Activated CD4-positive, alpha-beta T cell treated with anti-CD3 and anti-CD28 coated beads, Interleukin-10, Interleukin-2, amounts not matched to agents 100 ng/mL and 50 ng/mL, durations not matched to agents 16 hours and 8 hours (primary cell): ENCODE measurements at regions not wholly inside any gene's neighbourhood (a gene's known extent, or its start where the extent isn't known, plus 50 kb on each side); places are given as distances from the start of the nearest gene placed in this dataset.
"Not testable (repeated sequence)": the region's sequence is repeated elsewhere in the genome, so short reads cannot be mapped to it uniquely, and the experiment has no call there.

Experiments used
- DNase-seq: peaks from one replicate; pipeline ENCODE4 v3.0.0-alpha.2; 2020

- DNase-seq = peak; percentile 63
Measured at GRCh38 chr2:84212611-84213314, 246.3 kb downstream of the SUCLG1 start.

GRCh38 chr2:84209941-84210340 lies 249.1 kb downstream of the SUCLG1 start:
- no peak for DNase-seq

- no peak for DNase-seq
Measured at GRCh38 chr2:84204995-84205394, 254.1 kb downstream of the SUCLG1 start.

GRCh38 chr2:84202166-84202565 lies 256.9 kb downstream of the SUCLG1 start:
- no peak for DNase-seq

- no peak for DNase-seq
Measured at GRCh38 chr2:84201158-84201557, 257.9 kb downstream of the SUCLG1 start.

- DNase-seq = no peak
Measured at GRCh38 chr2:84197901-84198300, 261.2 kb downstream of the SUCLG1 start.

DNA sequence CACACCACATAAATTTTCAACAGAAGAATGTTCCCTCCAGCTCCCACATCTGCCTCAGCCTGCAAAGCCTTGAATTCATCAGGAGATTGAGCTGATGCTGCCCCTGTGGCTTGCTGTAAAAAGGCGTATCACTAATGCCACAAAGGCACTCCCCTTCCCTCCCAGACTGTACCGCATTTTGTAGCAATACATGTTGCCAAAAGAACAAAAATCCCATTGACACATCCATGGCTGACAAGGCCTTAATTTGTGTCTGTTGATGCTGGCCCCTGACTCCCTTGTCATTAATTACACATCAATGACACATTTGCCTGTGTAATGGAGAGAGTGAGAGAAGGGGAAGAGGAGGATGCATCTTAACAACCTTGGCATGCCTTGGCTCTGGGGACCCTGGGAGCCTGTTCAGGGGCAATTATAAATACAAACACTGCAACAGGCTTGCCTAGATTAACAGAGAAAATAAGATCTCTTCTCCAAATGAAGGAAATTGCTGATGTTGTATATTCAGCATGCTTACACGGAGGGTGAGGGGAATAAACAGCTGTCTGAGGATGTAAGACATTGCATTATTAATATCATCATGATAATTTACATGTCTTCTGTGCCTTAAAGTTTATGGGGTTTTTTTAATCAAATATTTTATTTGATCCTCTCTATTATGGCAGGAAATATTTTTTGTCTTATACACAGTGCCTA lies 264.0 kb downstream of the SUCLG1 start:
- no peak for DNase-seq

GRCh38 chr2:84194181-84194580 lies 264.9 kb downstream of the SUCLG1 start:
- no peak for DNase-seq

DNA sequence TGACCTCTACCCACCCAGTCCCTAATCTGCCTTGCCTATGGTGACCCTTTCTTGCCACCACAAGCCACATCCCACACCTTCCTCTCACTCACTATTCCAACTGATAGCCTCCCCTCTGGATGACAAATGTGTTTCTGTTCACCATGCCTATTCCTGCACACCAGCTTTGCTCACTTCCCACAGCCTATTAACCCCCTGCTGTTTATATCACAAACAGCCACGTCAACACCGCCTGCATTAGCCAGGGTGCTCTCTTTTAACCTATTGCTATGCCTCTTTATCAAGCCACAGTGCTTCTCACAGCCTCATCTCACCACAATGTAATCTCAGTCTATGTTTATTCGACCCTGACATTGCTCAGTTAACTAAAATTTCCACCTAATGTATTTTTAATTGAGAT lies 271.8 kb downstream of the SUCLG1 start:
- no peak for DNase-seq

DNA sequence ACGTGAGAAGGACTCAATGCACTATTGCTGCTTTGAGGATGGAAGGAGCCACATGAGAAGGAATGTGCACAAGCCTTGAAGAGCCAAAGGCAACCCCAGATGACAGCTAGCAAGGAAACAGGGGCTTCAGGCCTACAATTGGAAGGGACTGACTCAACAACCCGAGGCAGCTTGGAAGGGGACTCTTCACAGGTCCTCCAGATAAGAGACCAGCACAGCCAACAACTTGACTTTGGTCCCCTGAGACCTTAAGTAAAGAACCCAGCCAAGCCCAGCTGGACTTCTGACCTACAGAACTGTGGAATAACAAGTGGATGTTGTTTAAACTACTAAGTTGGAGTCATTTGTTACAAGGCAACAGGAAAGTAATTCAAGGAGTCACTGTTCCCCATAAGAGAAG lies 277.2 kb downstream of the SUCLG1 start:
- DNase-seq = no peak

DNA sequence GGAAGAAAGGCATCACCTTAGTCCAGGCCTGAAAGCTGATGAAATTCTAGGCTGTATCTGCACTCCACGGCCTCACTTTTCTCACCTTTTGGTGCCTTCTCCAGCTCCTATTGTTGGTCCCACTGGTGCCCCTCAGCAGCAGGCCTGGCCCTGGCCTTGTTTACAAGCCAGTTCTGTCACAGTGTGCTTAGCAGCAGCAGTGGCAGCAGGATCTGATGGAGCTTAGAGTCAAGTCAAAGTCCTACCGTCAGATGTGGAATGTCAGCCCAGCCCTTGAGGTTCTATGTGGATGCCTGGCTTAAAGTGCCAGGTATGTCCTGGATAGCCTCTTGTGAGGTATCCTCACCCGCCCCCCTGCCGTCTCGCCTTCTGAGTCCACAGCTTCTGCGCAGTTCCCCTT lies 281.3 kb downstream of the SUCLG1 start:
- no peak for DNase-seq

DNA sequence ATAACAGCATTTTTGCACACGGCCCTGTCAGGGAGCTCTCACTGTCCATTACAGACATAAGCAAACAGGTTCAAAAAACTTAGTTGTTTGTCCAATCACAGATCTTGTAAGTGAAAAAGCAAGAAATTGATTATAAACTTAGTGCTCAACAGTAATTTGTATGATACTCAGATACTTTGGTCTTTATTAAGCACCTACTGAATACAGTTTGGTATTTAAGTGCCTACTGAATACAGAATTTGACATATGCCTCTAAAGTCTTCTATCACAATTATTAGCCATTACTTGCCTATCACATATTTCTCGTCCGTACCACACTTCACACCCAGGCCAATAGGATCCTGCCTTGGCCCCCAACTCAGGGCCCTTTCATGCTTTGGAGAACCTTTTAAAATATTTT lies 283.1 kb downstream of the SUCLG1 start:
- DNase-seq = no peak

DNA sequence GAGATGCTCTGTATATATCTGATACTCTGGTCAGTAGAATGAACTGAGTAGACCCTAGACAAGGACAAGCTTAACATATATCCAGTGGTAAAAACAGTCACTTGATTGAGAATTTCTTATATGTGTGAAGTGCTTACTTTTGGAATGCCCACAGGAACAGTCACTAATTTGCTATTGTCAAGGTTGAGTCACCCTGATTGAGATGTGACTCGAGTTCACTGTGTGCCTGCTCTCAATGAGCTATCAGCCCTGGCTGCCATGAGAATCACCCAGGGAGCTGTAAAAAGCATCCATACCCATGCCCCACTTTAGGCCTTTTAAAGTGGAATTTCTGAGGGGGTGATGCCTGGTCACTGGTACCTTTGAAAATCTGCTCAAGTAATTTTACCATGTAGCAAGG lies 283.7 kb downstream of the SUCLG1 start:
- no peak for DNase-seq

DNA sequence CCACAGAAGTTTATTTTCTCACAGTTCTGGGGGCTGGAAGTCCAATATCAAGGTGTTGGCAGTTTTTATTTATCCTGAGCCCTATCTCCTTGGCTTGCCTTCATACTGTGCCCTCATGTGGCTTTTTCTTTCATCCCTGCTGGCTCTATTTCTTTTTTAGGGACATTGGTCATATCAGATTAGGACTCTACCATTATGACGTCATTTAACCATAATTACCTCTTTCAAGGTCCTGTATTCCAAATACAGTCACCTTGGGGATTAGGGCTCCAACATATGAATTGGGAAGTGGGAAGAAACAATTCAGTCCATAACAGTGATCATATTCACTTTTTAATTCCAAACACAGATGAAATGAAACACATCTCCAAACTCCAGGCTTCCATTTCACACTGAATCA lies 286.0 kb downstream of the SUCLG1 start:
- DNase-seq = no peak

DNA sequence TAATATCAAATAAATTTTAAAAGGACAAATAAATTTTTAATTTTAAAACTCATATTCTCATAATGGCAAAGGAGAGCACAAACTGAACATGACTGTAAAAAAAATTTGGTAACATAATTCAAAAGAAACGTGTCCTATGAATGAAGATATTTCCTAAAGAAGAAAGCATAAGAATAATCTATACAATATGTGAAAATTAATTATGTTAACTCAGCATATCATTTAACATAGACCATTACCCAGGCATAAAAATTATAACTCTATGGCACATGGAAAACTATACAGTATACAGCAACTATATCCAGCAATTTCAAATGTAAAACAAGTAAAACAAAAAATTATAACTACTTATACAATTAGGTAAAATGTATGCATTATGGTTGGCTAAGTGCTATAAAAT lies 288.1 kb downstream of the SUCLG1 start:
- DNase-seq = no peak

- no peak for DNase-seq
Measured at GRCh38 chr2:84169871-84170270, 289.2 kb downstream of the SUCLG1 start.

DNA sequence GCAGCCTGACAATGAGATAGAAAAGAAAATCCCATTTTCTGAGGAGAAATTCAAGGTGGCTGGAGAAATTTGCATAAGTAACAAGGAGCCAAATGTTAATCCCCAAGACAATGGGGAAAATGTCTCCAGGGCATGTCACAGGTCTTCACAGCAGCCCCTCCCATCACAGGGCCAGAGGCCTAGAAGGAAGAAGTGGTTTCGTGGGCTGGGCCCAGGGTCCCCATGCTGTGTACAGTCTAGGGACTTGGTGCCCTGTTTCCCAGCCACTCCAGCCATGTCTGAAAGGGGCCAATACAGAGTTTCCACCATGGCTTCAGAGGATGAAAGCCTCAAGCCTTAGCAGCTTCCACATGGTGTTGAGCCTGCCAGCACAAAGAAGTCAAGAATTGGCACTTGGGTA lies 290.5 kb downstream of the SUCLG1 start:
- DNase-seq = not testable (repeated sequence)

- DNase-seq = no peak
Measured at GRCh38 chr2:84165256-84165655, 293.8 kb downstream of the SUCLG1 start.

- no peak for DNase-seq
Measured at GRCh38 chr2:84160453-84160852, 298.6 kb downstream of the SUCLG1 start.

- no peak for DNase-seq
Measured at GRCh38 chr2:84158605-84159004, 300.5 kb downstream of the SUCLG1 start.

- DNase-seq = no peak
Measured at GRCh38 chr2:84152462-84152861, 306.6 kb downstream of the SUCLG1 start.

DNA sequence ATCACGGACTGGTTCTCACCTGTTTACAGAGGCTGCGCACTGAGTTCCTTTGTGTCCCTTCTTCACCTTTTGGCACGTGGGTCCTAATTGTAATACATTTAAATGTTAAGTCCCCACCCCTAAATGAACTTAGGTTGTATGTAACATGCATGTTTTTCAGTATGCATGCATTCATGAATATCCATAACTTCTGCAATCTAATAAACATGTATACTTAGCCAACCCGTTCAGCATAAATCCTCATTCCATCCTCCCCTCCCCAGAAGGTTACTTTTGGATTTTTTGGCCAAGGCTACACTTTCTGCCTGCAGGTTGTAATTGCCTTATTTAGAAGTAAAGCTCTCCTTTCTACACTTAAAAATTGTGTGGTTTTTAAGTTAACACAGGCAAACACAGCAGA lies 314.7 kb downstream of the SUCLG1 start:
- no peak for DNase-seq

DNA sequence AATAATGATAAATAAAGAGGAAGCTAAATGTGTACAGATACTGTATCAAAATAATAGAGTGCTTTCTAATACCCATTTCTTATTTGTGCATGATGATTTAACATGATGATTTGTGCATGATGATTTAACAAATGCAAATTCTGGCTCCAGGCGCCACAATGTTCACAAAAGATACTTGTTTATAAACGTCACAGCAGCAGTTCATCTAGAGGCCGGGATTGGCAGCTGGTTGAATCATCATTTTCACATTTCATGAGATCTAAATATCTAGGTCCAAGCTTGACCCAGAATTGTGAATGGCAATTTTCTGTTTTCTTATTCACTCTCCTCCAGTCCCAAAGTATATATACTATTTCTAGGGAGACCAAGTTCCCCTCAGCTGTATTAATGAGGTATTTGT lies 322.0 kb downstream of the SUCLG1 start:
- no peak for DNase-seq

- DNase-seq = no peak
Measured at GRCh38 chr2:84132370-84132769, 326.7 kb downstream of the SUCLG1 start.

DNA sequence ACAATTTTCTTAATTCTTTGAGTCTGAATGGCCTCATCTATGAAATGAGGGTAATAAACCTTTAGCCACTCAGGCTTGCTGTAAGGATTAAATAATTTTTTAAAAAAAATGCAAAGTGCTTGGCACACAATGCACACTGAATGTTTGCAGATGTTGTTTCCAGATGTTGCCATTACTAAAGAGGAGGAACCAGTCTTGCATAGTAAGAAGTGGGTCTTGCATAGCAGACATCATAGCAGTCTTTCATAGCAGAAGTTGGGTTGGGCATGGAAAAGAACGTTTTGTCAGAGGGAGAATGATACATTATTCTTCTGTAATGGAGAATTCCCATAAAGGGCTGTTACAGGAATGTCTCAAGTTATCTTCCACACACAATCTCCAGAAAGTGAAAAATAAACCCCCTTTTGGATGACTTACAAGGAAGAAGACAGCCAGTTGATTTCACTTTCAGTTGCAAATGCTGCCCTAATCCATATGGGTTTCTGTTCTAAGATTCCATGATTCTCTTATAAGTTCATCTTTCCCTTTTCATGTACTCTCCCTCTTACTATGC lies 327.7 kb downstream of the SUCLG1 start:
- DNase-seq = no peak
